ENCODE measurements at regions not wholly inside any gene's neighbourhood (a gene's known extent, or its start where the extent isn't known, plus 50 kb on each side); places are given as distances from the start of the nearest gene placed in this dataset.

- TF ChIP-seq ELK1 (IDR thresholded peaks at IDR 0.05; ENCODE audit: borderline replicate concordance, low read depth, low read length): no peak
- no peak for TF ChIP-seq CTCF (conservative IDR thresholded peaks at IDR 0.05; ENCODE audit: low read depth, low read length)
- no peak for TF ChIP-seq MXI1 (IDR thresholded peaks at IDR 0.05; ENCODE audit: borderline replicate concordance, low read depth, low read length)
- TF ChIP-seq POLR2A (IDR thresholded peaks at IDR 0.05; ENCODE audit: low read depth, low read length): no peak
- no peak for TF ChIP-seq CEBPB (IDR thresholded peaks at IDR 0.05; ENCODE audit: low read depth, low read length)
- TF ChIP-seq MAZ (IDR thresholded peaks at IDR 0.05; ENCODE audit: borderline replicate concordance, low read depth, low read length): no peak
- no peak for TF ChIP-seq RFX5 (IDR thresholded peaks at IDR 0.05; ENCODE audit: low read depth, low read length)
Measured at GRCh38 chr14:23751616-23752015, 115.5 kb downstream of the DHRS2 start.

All from IMR-90 (cell line).